ENCODE measurements at regions not wholly inside any gene's neighbourhood (a gene's known extent, or its start where the extent isn't known, plus 50 kb on each side); places are given as distances from the start of the nearest gene placed in this dataset.

DNA sequence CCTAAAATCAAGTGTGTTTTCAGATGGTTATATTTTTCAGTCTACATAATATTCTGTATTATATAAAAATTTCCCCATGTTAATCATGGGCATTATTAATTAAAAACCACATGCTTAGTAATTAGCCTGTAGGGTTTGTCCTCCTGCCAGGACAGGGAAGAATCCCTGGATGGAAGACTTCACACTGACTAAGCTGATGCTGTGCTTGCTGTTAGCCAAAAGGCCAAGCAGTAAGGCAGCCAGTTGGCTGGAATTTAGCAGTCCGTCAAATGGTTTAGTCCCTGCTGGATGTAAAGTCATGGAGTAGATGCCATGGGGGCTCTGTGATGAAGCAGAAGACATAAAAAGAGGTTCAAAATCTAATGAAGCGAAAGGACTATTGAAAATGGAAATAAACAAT is 168.0 kb upstream of the OBI1 start:
- no peaks in the 10 kb centered on the region for H3K79me2 ChIP-seq (ENCODE audit: insufficient read depth, low read length)
- intact Hi-C loops (cut with micrococcal nuclease), result no loop called here
- H3K4me3 ChIP-seq (replicated peaks in 1 of 3; ENCODE audit: low read depth in 2 of 3, low read length in 3 of 3), result no peak overlapping the region
- TF ChIP-seq, protein P1, sequence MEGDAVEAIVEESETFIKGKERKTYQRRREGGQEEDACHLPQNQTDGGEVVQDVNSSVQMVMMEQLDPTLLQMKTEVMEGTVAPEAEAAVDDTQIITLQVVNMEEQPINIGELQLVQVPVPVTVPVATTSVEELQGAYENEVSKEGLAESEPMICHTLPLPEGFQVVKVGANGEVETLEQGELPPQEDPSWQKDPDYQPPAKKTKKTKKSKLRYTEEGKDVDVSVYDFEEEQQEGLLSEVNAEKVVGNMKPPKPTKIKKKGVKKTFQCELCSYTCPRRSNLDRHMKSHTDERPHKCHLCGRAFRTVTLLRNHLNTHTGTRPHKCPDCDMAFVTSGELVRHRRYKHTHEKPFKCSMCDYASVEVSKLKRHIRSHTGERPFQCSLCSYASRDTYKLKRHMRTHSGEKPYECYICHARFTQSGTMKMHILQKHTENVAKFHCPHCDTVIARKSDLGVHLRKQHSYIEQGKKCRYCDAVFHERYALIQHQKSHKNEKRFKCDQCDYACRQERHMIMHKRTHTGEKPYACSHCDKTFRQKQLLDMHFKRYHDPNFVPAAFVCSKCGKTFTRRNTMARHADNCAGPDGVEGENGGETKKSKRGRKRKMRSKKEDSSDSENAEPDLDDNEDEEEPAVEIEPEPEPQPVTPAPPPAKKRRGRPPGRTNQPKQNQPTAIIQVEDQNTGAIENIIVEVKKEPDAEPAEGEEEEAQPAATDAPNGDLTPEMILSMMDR (IDR thresholded peaks at IDR 0.05), result no peak
- no peak overlapping the region for H3K27ac ChIP-seq (ENCODE audit: low read depth in 1 of 2, low read length in 2 of 2)
- H3K4me1 ChIP-seq (ENCODE audit: control insufficient read depth in 1 of 2, insufficient read depth in 2 of 2, low read length in 2 of 2), result no peaks in the 10 kb centered on the region
- Mint-ChIP-seq H3K9me3 (peaks cover 0 to 3% (median 0%) of the 10 kb centered on the region in 7 donors), H3K36me3 (no peaks in the 10 kb centered on the region), H3K27me3 (ENCODE audit: low read depth in 3 of 3) (peaks cover 0 to 2% (median 0%) of the 10 kb centered on the region in 3 donors), H3K4me1 (no peaks in the 10 kb centered on the region), H3K27ac (no peak overlapping the region), H3K4me3 (no peak overlapping the region)
- no peaks in the 10 kb centered on the region for H4K20me1 ChIP-seq (ENCODE audit: insufficient read depth, low read length)
- no peak overlapping the region for H3K9ac ChIP-seq (ENCODE audit: insufficient read depth, low read length, poor library complexity, severe bottlenecking)
- no peaks in the 10 kb centered on the region for H3K36me3 ChIP-seq (replicated peaks in 1 of 2; ENCODE audit: control insufficient read depth in 1 of 2, insufficient read depth in 2 of 2, low read length in 2 of 2)
- 100% methylated on average over 1 of the region's 2 CpGs for WGBS (ENCODE audit: insufficient coverage)
- H2AFZ ChIP-seq (ENCODE audit: insufficient read depth, low read depth, low read length, poor library complexity, severe bottlenecking), result no peak overlapping the region
- no peaks in the 10 kb centered on the region for H3K27me3 ChIP-seq (ENCODE audit: control insufficient read depth in 2 of 2, insufficient read depth in 2 of 2, low read length in 2 of 2)
- H3K4me2 ChIP-seq (replicated peaks; ENCODE audit: extremely low read depth, low read length, poor library complexity, severe bottlenecking), result no peak overlapping the region
- DNase-seq, result no peak
- no peaks in the 10 kb centered on the region for H3K9me3 ChIP-seq (replicated peaks in 1 of 2; ENCODE audit: control insufficient read depth in 1 of 2, insufficient read depth in 1 of 2, low read length in 2 of 2)

DNA sequence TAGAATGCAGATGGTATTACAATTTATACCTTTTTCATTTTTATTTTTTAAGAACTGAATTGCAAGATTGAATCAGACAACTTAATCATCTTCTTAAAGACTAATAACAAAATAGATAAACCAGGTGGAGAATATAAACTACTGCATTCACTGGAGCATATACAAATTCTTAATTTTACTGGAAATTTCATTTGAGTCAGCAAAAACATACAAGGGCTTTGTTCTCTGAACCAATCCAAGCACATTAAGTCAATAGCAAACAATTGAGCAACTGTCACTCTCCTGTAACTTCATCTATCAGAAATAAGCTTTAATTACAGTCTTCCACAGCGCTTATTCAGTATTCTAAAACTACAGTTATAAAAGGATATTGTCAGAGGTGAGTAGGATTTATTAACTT is 167.4 kb upstream of the OBI1 start:
- Histone ChIP-seq H4K20me1 (ENCODE audit: insufficient read depth, low read length) (no peaks in the 10 kb centered on the region), H3K79me2 (ENCODE audit: insufficient read depth, low read length) (no peaks in the 10 kb centered on the region), H3K4me2 (replicated peaks; ENCODE audit: extremely low read depth, low read length, poor library complexity, severe bottlenecking) (no peak overlapping the region), H3K4me3 (replicated peaks in 1 of 3; ENCODE audit: low read depth in 2 of 3, low read length in 3 of 3) (no peak overlapping the region), H3K9me3 (replicated peaks in 1 of 2; ENCODE audit: control insufficient read depth in 1 of 2, insufficient read depth in 1 of 2, low read length in 2 of 2) (no peaks in the 10 kb centered on the region), H3K27ac (ENCODE audit: low read depth in 1 of 2, low read length in 2 of 2) (no peak overlapping the region), H3K4me1 (ENCODE audit: control insufficient read depth in 1 of 2, insufficient read depth in 2 of 2, low read length in 2 of 2) (no peaks in the 10 kb centered on the region), H3K9ac (ENCODE audit: insufficient read depth, low read length, poor library complexity, severe bottlenecking) (no peak overlapping the region), H3K27me3 (ENCODE audit: control insufficient read depth in 2 of 2, insufficient read depth in 2 of 2, low read length in 2 of 2) (no peaks in the 10 kb centered on the region), H2AFZ (ENCODE audit: insufficient read depth, low read depth, low read length, poor library complexity, severe bottlenecking) (no peak overlapping the region), H3K36me3 (replicated peaks in 1 of 2; ENCODE audit: control insufficient read depth in 1 of 2, insufficient read depth in 2 of 2, low read length in 2 of 2) (no peaks in the 10 kb centered on the region)
- Mint-ChIP-seq H3K9me3 (peaks cover 0 to 3% (median 0%) of the 10 kb centered on the region in 7 donors), H3K27ac (no peak overlapping the region), H3K4me3 (no peak overlapping the region), H3K36me3 (no peaks in the 10 kb centered on the region), H3K27me3 (ENCODE audit: low read depth in 3 of 3) (peaks cover 0 to 2% (median 0%) of the 10 kb centered on the region in 3 donors), H3K4me1 (no peaks in the 10 kb centered on the region)
- TF ChIP-seq, protein P1 (IDR thresholded peaks at IDR 0.05), result no peak
- no CpG with 5 or more reads among the region's 1 CpG for WGBS (ENCODE audit: insufficient coverage)
- intact Hi-C loops (cut with micrococcal nuclease), result no loop called here
- DNase-seq, result no peak

Measured in CD14-positive monocyte (primary cell).